Endothelial cell of umbilical vein (primary cell): ENCODE measurements at regions not wholly inside any gene's neighbourhood (a gene's known extent, or its start where the extent isn't known, plus 50 kb on each side); places are given as distances from the start of the nearest gene placed in this dataset.

Experiments
- EZH2 ChIP-seq: IDR thresholded peaks from 2 replicates; pipeline ENCODE4 v1.6.1; 2012; ENCODE audit warnings: borderline replicate concordance, low read depth, mild to moderate bottlenecking, moderate library complexity, low read length, inconsistent platforms; ENCODE audit not compliant: severe bottlenecking
- FOS ChIP-seq: IDR thresholded peaks from 2 replicates; pipeline ENCODE4 v1.6.1; 2011; ENCODE audit warnings: mild to moderate bottlenecking, low read length, moderate library complexity, borderline replicate concordance; ENCODE audit not compliant: insufficient read depth
- GATA2 ChIP-seq: IDR thresholded peaks from 2 replicates; pipeline ENCODE4 v1.7.0; 2011; ENCODE audit warnings: low read depth, mild to moderate bottlenecking, moderate library complexity, mixed read lengths, low read length; ENCODE audit not compliant: insufficient read length, insufficient read depth
- JUN ChIP-seq: IDR thresholded peaks from 2 replicates; pipeline ENCODE4 v1.6.1; 2011; ENCODE audit warnings: borderline replicate concordance, low read depth; ENCODE audit not compliant: insufficient read length, insufficient read depth
- MYC ChIP-seq: IDR thresholded peaks from one replicate; pipeline ENCODE4 v1.6.1; 2011; ENCODE audit warnings: mild to moderate bottlenecking, low read depth, low read length
- POLR2A ChIP-seq: IDR thresholded peaks from 2 replicates; pipeline ENCODE4 v1.6.1; 2012; ENCODE audit warnings: low read depth, mild to moderate bottlenecking, control low read depth, low read length
- POLR2AphosphoS5 ChIP-seq: IDR thresholded peaks from 2 replicates; pipeline ENCODE4 v1.6.1; 2012; ENCODE audit warnings: low read depth, mild to moderate bottlenecking, control low read depth, low read length, moderate library complexity; ENCODE audit not compliant: insufficient read depth
- TF ChIP-seq, protein P1 (sequence below), 2 donors: IDR thresholded peaks; 1 replicate in 1 of 2; 2 replicates in 1 of 2; pipeline ENCODE4 v1.5.1; 2011; ENCODE audit warnings: low read length in 2 of 2, mild to moderate bottlenecking in 2 of 2, moderate library complexity in 2 of 2, control low read depth in 1 of 2, inconsistent platforms in 1 of 2, low read depth in 1 of 2; ENCODE audit not compliant: insufficient read depth in 1 of 2; ENCODE audit errors: extremely low read depth in 1 of 2
- TF ChIP-seq, protein P2 (sequence below): IDR thresholded peaks from 2 replicates; pipeline ENCODE4 v1.6.1; 2011; ENCODE audit not compliant: insufficient read depth, insufficient read length

DNA sequence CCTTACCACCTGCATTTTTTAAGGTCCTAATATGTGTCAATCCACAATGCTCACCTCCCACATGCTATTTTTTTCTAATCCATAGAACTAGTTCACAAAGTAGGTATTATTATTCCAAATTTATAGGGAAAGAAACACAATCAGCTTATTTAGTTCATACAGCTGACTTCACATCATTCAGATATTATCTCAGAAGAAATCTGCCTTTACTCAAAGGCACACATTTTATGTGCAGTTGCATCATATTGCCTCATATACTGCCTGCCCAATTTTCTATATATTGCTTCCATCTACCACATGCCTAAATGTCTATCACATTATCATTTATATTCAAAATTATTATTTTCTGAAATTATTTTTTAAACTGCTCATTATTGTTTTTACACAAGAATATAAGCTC is 88.7 kb upstream of the LUZP2 start:
- TF ChIP-seq, protein P1, sequence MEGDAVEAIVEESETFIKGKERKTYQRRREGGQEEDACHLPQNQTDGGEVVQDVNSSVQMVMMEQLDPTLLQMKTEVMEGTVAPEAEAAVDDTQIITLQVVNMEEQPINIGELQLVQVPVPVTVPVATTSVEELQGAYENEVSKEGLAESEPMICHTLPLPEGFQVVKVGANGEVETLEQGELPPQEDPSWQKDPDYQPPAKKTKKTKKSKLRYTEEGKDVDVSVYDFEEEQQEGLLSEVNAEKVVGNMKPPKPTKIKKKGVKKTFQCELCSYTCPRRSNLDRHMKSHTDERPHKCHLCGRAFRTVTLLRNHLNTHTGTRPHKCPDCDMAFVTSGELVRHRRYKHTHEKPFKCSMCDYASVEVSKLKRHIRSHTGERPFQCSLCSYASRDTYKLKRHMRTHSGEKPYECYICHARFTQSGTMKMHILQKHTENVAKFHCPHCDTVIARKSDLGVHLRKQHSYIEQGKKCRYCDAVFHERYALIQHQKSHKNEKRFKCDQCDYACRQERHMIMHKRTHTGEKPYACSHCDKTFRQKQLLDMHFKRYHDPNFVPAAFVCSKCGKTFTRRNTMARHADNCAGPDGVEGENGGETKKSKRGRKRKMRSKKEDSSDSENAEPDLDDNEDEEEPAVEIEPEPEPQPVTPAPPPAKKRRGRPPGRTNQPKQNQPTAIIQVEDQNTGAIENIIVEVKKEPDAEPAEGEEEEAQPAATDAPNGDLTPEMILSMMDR (IDR thresholded peaks at IDR 0.05; ENCODE audit: extremely low read depth in 1 of 2, insufficient read depth in 1 of 2, low read depth in 1 of 2, low read length in 2 of 2), result no peak
- TF ChIP-seq POLR2AphosphoS5 (no peak), POLR2A (no peak), EZH2 (no peak), JUN (no peak), MYC (no peak), GATA2 (no peak), FOS (no peak)
- TF ChIP-seq, protein P2, sequence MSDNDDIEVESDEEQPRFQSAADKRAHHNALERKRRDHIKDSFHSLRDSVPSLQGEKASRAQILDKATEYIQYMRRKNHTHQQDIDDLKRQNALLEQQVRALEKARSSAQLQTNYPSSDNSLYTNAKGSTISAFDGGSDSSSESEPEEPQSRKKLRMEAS, result no peak
